ENCODE measurements at regions not wholly inside any gene's neighbourhood (a gene's known extent, or its start where the extent isn't known, plus 50 kb on each side); places are given as distances from the start of the nearest gene placed in this dataset.
A peak's percentile ranks its signal among the peaks of the same experiment; 100 is the strongest.

DNA sequence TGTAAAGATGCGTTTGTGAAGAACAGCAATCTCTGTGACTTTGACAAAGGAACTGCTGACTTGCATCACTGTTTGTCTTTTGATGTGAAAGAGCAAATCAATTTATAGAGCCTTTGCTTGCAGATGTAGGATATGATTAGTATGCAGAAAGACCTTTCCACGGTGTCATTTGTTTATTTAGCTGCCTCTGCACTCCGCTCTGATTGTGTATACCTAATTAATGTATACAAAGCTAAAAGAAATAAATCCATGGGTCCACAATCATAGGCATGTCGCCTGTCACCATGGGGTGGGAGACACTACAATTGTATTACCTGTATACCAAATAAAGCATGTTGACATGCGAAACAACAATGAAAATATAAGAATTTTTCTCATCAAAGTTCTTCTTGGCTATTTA, 410.7 kb downstream of the MZT1 start:
- DNase-seq, result no peak

- DNase-seq, result no peak
Measured at GRCh38 chr13:72315312-72315711, 412.1 kb downstream of the MZT1 start.

DNA sequence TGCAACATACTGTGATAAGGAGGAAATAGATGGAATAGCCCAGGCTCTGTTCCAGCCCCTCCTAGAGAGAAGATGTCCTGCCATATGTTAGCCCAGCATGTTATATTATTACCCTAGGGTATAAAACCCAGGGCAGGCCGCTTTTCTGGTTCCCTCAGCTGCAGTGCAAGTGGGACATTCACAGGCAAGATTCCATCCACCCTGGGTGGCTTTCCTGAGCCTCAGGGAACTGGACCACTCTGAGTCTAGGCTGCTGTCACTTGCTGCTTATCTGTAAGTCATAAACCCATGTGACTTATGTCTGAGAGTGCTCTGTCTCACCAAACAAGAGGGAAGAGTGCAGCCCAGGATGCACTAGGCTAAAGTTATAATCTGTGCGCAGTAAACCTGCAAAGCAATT, 413.2 kb downstream of the MZT1 start:
- DNase-seq, result no peak

DNA sequence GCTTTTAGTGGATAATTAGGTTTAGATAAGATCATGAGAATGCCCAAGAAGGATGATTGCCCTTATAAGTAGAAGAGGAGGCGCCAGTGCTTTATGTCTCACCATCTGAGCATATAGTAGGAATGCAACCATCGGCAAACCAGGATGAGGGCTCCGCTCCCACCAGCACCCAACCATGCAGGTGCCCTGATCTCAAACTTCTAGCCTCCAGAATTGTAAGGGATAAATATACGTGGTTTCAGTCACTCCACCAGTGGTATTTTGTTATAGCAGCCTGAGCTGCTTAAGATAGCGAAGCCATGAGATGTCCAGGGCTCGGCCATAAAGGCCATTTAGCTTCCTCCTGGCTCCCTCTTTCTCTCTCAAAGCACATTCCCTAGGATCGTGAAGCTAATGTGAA, 413.9 kb downstream of the MZT1 start:
- DNase-seq, result no peak

- DNase-seq, result no peak
Measured at GRCh38 chr13:72303941-72304746, 423.3 kb downstream of the MZT1 start.

GRCh38 chr13:72296246-72296645, 429.2 kb upstream of the DACH1 start:
- DNase-seq, result no peak

- no peak for DNase-seq
Measured at GRCh38 chr13:72295153-72295552, 428.1 kb upstream of the DACH1 start.

DNA sequence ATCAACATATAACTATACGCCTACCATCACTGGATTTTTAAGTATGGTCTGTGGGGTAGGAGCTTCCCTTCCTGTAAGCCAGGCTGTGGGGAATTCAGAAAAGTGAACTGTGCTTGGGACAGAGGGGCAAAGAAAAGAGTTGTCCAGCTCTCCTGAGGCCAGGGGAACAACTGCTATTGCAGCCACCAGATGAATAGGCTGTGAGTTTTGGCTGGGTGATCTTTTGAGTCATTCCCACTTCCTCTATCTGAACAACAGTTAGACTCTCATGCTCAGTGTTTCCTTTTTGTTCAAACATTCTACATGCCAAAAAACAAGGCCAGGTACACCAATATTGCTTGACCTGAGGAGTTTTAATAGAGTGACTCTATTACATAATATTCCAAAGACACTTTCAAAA, 426.2 kb upstream of the DACH1 start:
- DNase-seq, result no peak

GRCh38 chr13:72290962-72291681, 424.1 kb upstream of the DACH1 start:
- no peak for DNase-seq

DNA sequence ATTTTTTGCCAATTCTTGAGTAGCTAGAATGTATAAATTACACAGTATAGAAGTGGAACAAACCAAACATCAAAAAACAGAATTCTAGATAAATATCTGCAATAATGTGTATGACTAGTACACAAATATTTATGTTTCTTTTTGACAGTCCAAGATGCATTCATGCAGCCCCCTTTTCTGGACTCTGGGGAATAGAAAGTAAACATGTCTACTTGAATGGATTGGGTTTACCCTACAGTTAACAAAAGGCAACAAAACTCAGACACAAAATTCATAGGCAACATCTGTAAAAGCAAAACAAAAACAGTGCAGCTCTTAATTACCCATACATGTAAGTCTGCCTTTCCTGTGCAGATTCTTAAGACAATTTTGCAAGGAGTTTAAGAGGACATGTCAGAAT, 419.4 kb upstream of the DACH1 start:
- no peak for DNase-seq

DNA sequence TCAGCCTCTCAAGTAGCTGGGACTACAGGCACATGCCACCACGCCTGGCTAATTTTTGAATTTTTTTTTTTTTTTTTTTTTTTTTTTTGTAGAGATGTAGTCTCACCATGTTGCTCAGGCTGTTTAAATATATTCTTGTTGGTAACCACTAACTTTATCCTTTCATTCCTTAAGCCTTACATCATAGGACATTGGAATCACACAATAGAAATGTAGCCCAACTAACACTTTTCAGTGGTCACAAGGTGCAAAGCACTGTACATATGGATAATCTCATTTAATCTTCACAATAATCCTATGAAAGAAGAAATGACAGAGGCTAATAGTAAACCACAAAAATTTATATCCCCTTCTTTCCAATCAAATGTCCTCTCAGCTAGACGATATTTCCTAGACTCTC, 417.8 kb upstream of the DACH1 start:
- no peak for DNase-seq

GRCh38 chr13:72261732-72262131, 394.7 kb upstream of the DACH1 start:
- no peak for DNase-seq

- no peak for DNase-seq
Measured at GRCh38 chr13:72259528-72259927, 392.5 kb upstream of the DACH1 start.

DNA sequence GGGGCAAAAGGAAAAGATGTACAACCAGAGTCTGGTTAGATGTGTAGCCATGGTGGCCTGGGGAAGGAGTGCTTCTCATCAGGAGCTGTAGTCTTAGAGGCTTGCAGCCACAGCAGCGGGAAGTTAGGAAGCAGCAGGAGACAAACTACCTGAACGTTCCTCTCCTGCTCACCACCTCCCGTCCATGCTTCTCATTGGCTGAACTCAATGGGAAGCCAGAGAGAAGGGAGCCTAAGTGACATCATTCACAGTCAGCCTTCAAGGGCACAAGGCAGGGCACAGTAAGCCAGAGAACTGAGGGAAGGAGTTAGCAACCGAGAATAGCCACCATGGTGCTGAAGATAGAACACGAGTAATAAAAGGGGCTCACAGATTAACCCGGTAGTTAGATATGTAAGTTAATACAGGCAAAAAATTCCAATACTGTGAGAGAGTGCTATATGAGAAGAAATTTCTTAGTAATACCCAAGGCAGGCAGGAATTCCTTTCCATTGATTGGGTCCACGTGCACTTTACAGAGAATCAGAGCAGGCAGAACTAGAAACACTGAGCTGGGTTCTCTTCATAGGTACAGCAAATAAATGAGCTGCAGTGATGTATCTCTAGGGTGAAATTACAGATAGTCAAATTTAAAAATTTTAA, 391.5 kb upstream of the DACH1 start:
- DNase-seq, result no peak

DNA sequence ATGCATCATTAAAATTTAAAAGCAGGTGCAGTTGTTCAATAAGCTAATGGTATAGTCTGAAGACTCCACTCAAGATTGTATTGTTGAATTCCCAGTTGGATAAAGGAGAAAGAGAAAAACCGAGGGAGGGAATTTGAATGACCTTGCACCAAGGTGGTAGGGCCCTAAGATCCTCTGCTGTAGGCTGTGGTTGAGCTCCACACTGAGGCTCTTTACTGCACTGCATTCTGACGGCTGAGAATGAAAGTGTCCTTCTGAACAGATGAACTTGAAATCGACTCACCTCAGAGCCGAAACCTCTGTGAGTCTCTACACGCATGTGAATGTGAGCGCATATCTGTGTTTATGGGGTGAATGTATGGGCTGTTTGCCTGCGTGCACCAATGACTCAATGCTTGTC, 388.9 kb upstream of the DACH1 start:
- DNase-seq, result peak; percentile 14

DNA sequence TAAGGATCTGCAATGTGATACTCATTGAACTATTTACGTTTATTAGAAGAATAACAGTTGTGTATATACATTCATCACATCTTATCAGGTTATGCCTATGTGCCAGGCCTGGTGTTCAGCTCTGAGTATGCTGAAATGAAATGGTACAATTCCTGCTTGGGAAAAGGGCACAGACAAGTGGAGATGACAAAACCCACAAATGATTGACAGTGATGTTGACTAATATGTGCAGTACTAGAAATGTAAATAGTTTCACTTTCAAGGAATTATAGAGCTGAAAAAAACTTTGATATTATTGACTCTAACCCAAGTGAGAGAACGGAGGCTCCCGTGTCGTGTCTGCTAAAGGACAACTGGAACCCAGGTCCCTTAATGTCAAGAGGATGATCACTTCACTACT, 386.8 kb upstream of the DACH1 start:
- peak; percentile 2 for DNase-seq

- DNase-seq, result no peak
Measured at GRCh38 chr13:72246396-72246795, 379.4 kb upstream of the DACH1 start.

DNA sequence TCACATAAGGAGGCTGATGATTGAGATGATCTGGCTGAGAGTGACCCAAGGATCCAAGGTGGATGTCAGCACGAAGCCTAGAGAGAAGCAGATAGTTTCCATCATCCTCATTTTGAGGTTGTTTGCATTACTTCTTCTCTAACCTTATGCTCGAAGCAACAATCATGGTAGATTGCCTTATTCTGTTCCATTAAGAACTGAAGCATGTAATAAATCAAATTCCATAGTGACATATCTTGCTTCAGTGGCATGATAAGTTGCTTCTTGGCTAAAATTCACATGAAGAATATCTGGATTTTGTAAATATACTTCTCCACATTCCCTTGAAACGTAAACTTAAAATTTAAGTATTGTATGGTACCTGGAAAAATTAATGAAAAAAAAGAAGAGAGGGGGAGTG, 377.8 kb upstream of the DACH1 start:
- no peak for DNase-seq

- no peak for DNase-seq
Measured at GRCh38 chr13:72230131-72230530, 363.1 kb upstream of the DACH1 start.

DNA sequence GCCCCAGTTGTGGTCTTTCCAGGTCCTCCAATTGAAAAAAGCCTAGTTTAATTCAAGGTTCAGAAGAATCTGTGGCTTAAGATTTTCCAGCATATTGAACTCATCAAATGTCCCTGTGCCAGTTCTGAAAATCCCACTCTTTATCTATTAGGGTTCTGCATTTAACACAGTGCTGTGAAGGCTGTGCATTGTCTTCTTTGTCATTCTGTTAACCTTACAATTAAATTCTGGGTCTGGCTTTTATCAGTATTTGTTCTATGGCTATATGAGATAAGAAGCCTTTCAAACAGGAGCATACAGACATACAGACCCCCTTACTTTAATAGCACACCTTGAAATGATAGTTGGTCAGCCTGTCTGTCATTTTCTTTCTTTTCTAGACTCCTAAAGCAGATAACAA, 362.1 kb upstream of the DACH1 start:
- DNase-seq, result no peak

- peak; percentile 61 for DNase-seq
Measured at GRCh38 chr13:72221276-72221962, 354.4 kb upstream of the DACH1 start.

DNA sequence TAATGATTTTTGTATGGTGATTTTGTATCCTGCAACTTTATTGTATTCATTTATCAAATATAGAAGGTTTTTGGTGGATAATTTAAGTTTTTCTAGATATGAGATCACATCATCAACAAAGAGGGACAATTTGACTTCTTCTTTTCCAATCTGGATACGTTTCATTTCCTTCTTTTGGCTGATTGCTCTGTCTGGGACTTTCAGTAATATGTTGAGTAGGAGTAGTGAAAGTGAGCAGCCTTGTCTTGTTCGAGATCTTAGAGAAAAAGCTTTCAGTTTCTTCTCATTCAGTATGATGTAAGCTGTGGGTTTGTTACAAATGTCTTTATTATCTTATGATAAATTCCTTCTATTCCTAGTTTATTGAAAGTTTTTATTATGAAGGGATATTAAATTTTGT, 352.0 kb upstream of the DACH1 start:
- no peak for DNase-seq

- no peak for DNase-seq
Measured at GRCh38 chr13:72217142-72217541, 350.1 kb upstream of the DACH1 start.

Measured in DMS53 (cell line).